HepG2 (cell line): ENCODE measurements at regions not wholly inside any gene's neighbourhood (a gene's known extent, or its start where the extent isn't known, plus 50 kb on each side); places are given as distances from the start of the nearest gene placed in this dataset.
"Not testable (repeated sequence)": the region's sequence is repeated elsewhere in the genome, so short reads cannot be mapped to it uniquely, and the experiment has no call there.

Experiments
- NFYC ChIP-seq: IDR thresholded peaks from 2 replicates; pipeline ENCODE4 v1.6.1; 2016; ENCODE audit warnings: missing genetic modification reagents, missing compliant biosample characterization
- TCF12 ChIP-seq, 2 experiments: fragments of 450-650 bp in 1 of 2; sonication (generic) in 1 of 2; formaldehyde crosslinking in 1 of 2; IDR thresholded peaks; 2 replicates each; pipeline versions ENCODE4 v1.6.1 to v1.8.0; 2017 to 2022; ENCODE audit warnings: antibody characterized with exemption in 1 of 2, mild to moderate bottlenecking in 1 of 2, missing genetic modification reagents in 1 of 2, moderate library complexity in 1 of 2
- YY1 ChIP-seq: IDR thresholded peaks from 2 replicates; pipeline ENCODE4 v1.6.1; 2011; ENCODE audit warnings: low read length, low read depth, moderate library complexity, mild to moderate bottlenecking; ENCODE audit not compliant: insufficient read depth, insufficient replicate concordance
- TF ChIP-seq, protein P1 (sequence below): sonication (generic); formaldehyde crosslinking; IDR thresholded peaks from 2 replicates; pipeline ENCODE4 v1.4.0; 2020; ENCODE audit warnings: mild to moderate bottlenecking, missing genetic modification reagents

DNA sequence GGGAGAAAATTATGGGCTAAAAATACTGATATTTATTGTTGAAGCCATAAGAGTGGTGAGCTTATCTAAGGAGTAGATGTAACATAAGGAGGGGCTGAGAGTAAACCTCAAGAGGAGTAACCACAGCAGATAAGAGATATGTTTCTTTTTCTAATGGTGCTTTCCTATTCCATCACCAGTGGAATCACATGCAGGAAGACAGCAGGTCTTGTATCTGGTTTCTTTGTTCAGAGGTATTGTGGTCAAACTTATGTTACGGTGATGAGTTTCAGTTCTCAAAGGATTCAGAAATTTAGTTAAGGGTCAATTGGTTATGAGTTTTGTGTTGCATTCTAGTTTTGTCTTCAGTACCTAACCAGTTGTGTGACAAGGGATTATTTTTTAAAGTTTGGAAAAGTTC lies 225.4 kb downstream of the DAZ2 start:
- TF ChIP-seq YY1; NFYC (CRISPR knock-in tag); TCF12 (IDR thresholded peaks at IDR 0.05); TCF12 (CRISPR knock-in tag; IDR thresholded peaks at IDR 0.05): not testable (repeated sequence)
- TF ChIP-seq, protein P1, sequence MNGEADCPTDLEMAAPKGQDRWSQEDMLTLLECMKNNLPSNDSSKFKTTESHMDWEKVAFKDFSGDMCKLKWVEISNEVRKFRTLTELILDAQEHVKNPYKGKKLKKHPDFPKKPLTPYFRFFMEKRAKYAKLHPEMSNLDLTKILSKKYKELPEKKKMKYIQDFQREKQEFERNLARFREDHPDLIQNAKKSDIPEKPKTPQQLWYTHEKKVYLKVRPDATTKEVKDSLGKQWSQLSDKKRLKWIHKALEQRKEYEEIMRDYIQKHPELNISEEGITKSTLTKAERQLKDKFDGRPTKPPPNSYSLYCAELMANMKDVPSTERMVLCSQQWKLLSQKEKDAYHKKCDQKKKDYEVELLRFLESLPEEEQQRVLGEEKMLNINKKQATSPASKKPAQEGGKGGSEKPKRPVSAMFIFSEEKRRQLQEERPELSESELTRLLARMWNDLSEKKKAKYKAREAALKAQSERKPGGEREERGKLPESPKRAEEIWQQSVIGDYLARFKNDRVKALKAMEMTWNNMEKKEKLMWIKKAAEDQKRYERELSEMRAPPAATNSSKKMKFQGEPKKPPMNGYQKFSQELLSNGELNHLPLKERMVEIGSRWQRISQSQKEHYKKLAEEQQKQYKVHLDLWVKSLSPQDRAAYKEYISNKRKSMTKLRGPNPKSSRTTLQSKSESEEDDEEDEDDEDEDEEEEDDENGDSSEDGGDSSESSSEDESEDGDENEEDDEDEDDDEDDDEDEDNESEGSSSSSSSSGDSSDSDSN: not testable (repeated sequence)
